ENCODE measurements at regions not wholly inside any gene's neighbourhood (a gene's known extent, or its start where the extent isn't known, plus 50 kb on each side); places are given as distances from the start of the nearest gene placed in this dataset.
"Not testable (repeated sequence)": the region's sequence is repeated elsewhere in the genome, so short reads cannot be mapped to it uniquely, and the experiment has no call there.

DNA sequence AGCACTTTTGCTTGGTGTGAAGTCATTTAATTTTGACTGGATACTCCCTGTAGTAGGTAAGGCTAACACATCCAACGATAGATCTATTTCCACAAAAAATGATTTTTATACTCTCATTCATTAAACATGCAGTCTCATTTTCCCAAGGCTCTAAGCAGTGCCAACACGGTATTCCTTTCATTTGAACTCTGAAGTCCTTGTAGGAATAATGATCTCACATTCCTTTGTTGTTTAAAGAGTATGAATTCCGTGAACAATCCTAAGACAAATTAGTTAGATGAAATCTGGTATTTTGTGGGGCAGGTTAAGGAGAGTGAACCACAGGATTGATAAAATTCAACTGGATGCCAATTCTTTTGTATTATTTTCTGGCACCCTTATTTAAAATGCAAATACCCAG, 66.6 kb downstream of the LACC1 start:
- Mint-ChIP-seq H3K4me3 (no peak overlapping the region), H3K4me1 (no peaks in the 10 kb centered on the region), H3K9me3 (peaks cover 4% of the 10 kb centered on the region), H3K27ac (no peak overlapping the region), H3K27me3 (peaks cover 3% of the 10 kb centered on the region), H3K36me3 (no peaks in the 10 kb centered on the region)
- no peak for DNase-seq

DNA sequence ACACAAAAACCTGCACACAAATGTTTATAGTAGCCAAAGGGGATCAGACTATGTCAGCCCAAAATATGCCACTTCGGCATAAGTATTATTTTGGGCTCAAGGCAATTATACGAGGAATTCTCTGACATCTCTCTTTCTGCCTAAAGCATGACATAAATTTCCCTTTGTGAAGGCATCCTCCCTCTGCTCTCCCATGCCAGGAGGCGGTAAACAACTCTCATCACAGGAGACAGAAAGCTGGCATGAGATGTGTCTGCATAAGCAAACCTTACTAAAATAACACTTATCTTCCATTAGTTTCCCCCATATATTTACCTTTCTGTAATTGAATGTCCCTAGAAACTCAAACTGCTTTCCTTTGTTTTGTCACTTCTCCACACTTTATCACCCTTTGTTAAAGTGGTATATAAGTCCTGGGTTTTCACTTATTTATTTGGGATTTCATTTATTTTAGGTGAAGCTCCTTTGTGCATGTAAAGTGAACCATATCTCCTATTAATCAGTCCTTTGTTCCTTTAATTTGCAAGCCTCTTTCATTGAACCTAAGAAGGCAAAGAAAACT, 68.3 kb downstream of the LACC1 start:
- Mint-ChIP-seq H3K27me3 (no peaks in the 10 kb centered on the region), H3K27ac (no peak overlapping the region), H3K36me3 (no peaks in the 10 kb centered on the region), H3K4me3 (no peak overlapping the region), H3K4me1 (no peaks in the 10 kb centered on the region), H3K9me3 (peaks cover 4% of the 10 kb centered on the region)
- DNase-seq: no peak

DNA sequence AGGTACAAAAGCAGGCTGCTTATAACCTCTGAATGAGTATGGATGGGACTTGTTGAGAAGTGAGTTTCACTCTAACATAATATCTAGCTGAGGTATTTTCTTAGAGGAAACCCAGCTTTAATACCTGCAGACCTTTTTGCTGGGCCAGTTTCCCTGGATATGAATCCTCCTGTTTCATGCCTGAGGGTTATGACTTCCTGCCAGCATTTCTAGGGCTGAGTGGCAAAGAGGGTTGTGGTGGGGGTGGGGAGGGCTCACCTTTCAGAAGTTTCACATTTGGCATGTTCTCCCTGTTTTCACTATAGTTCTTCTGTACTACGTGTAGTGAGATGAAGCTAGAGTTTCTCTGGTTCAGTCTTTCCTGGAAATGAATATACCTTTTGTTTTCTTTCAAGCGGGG, 73.7 kb downstream of the LACC1 start:
- no peak for DNase-seq
- Mint-ChIP-seq H3K9me3 (peaks cover 2% of the 10 kb centered on the region), H3K4me1 (no peaks in the 10 kb centered on the region), H3K36me3 (no peaks in the 10 kb centered on the region), H3K27me3 (peaks cover 7% of the 10 kb centered on the region), H3K4me3 (no peak overlapping the region), H3K27ac (no peak overlapping the region)

DNA sequence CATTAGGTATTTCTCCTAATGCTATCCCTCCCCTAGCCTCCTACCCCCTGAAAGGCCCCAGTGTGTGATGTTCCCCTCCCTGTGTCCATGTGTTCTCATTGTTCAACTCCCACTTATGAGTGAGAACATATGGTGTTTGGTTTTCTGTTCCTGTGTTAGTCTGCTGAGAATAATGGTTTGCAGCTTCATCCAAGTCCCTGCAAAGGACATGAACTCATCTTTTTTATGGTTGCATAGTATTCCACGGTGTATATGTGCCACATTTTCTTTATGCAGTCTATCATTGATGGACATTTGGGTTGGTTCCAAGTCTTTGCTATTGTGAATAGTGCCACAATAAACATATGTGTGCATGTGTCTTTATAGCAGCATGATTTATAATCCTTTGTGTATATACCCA, 77.3 kb downstream of the LACC1 start:
- H3K4me3 Mint-ChIP-seq, H3K4me1 Mint-ChIP-seq, H3K9me3 Mint-ChIP-seq, H3K36me3 Mint-ChIP-seq, DNase-seq, H3K27ac Mint-ChIP-seq: not testable (repeated sequence)
- H3K27me3 Mint-ChIP-seq: peaks cover 10% of the 10 kb centered on the region

DNA sequence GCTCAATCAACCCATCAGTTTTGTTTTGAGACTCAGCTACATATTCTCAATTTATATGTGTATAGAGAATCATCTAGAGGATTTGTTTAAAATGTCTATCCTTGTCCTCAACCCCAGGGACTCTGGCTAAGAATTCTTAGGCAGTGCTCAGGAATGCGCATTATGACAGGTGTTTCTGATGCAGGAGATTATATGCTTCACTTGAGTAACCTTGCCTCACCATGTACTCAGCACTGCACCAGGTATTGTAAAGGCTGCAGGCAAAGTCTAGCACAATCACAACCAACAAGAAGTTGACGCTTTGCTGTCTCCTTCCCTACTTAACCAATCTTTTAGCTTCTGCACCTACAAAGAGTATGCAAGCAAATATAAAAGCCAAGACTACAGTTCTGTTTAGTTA, 79.6 kb downstream of the LACC1 start:
- no peak for DNase-seq

DNA sequence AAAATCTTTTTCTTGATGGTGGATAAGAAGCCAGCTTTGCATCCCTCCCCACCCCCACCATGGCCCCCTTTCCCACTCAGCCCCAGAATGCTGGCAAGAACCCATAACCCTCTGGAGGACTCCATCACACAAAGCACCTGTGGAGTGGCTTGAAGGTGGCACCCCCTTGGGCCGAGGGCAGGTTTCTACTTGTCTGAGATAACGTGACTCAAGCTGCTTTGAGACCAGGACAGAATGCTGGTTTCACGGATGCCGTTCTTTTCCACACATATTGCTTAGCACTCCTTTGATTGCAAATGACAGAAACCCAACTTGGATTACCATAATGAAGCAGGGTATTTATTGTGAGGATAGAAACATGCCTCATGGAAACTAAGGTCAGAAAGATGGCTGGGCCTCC, 82.2 kb downstream of the LACC1 start:
- H3K4me1 Mint-ChIP-seq: no peaks in the 10 kb centered on the region
- no peak overlapping the region for H3K27ac Mint-ChIP-seq
- DNase-seq: no peak
- no peaks in the 10 kb centered on the region for H3K36me3 Mint-ChIP-seq
- H3K4me3 Mint-ChIP-seq: no peak overlapping the region
- H3K27me3 Mint-ChIP-seq: peaks cover 6% of the 10 kb centered on the region
- H3K9me3 Mint-ChIP-seq: no peaks in the 10 kb centered on the region

More for the DNA sequence above, 79.6 kb downstream of the LACC1 start:
- H3K27me3 Mint-ChIP-seq: peaks cover 8% of the 10 kb centered on the region
- H3K4me1 Mint-ChIP-seq: no peaks in the 10 kb centered on the region
- H3K27ac Mint-ChIP-seq: no peak overlapping the region
- H3K9me3 Mint-ChIP-seq: no peaks in the 10 kb centered on the region
- no peak overlapping the region for H3K4me3 Mint-ChIP-seq
- H3K36me3 Mint-ChIP-seq: no peaks in the 10 kb centered on the region

DNA sequence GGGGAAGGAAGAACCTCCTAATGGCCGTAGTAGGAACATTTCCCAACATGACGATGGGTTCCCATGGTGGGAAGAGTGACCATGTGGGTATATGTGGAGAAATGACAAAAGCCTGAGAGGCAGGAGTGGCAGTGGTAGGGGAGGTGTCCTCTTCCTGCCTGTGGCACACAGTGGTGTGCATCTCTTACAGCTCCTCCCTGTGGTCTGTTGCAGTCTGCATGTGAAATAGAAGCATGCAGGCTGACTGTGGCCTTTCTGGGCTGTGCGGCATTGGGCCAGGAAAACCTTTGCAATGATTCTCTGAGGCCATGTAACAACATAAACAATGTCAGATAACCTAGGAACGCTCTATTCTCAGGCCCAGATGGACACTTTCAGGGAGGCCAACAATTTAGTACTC, 84.0 kb downstream of the LACC1 start:
- H3K36me3 Mint-ChIP-seq: no peaks in the 10 kb centered on the region
- no peaks in the 10 kb centered on the region for H3K4me1 Mint-ChIP-seq
- no peak overlapping the region for H3K4me3 Mint-ChIP-seq
- no peaks in the 10 kb centered on the region for H3K27me3 Mint-ChIP-seq
- no peak for DNase-seq
- no peaks in the 10 kb centered on the region for H3K9me3 Mint-ChIP-seq
- H3K27ac Mint-ChIP-seq: no peak overlapping the region

DNA sequence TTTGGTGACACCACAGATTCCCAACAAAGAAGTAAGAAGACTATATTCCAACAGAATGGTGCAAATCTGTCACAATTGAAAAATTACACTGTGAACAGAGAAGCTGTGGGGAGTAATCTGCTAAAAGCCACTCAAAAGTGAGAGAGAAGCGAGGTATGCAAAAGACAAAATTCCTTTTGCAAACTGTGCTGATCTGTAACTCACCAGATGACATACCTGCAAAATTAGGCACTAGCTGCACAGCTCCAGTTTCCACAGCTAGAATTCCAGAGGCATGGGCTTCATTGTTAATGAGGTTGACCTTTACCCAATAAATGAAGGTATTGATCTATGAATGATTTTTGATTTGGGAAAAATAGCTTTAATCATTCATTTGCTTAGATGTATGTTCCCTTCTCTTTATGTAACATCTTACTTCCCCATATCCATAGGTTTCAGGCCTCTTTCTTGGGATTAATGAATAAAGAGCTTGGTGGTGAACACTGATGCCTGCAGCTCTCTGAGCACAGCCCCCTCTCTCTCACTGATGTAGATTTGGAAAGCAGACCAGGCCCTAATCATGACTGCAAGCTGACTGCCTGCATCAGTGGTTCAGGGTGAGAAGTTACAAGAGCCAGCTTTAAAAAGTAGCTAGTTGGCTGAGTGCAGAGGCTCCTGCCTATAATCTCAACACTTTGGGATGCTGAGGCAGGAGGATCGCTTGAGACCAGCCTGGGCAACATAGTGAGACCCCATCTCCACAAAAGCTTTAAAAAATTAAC, 85.2 kb downstream of the LACC1 start:
- H3K27me3 Mint-ChIP-seq: no peaks in the 10 kb centered on the region
- H3K4me3 Mint-ChIP-seq: no peak overlapping the region
- H3K27ac Mint-ChIP-seq: no peak overlapping the region
- no peaks in the 10 kb centered on the region for H3K4me1 Mint-ChIP-seq
- no peaks in the 10 kb centered on the region for H3K9me3 Mint-ChIP-seq
- H3K36me3 Mint-ChIP-seq: no peaks in the 10 kb centered on the region
- no peak for DNase-seq

DNA sequence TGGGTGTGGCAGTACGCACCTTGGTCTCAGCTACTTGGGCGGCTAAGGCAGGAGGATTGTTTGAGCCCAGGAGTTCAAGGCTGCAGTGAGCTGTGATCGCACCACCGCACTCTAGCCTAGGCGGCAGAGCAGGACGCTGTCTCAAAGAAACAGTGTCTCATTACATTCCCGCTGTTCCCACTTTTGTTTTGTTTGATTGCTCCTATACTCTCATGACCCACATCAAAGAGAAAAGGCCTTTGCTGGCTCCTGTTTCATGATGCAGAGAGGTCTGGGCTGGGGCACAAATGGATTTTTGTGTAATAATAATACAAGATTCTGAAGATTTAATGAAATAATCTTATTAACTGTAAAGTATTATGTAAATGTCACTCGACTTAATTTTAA, 85.7 kb downstream of the LACC1 start:
- no peaks in the 10 kb centered on the region for H3K4me1 Mint-ChIP-seq

DNA sequence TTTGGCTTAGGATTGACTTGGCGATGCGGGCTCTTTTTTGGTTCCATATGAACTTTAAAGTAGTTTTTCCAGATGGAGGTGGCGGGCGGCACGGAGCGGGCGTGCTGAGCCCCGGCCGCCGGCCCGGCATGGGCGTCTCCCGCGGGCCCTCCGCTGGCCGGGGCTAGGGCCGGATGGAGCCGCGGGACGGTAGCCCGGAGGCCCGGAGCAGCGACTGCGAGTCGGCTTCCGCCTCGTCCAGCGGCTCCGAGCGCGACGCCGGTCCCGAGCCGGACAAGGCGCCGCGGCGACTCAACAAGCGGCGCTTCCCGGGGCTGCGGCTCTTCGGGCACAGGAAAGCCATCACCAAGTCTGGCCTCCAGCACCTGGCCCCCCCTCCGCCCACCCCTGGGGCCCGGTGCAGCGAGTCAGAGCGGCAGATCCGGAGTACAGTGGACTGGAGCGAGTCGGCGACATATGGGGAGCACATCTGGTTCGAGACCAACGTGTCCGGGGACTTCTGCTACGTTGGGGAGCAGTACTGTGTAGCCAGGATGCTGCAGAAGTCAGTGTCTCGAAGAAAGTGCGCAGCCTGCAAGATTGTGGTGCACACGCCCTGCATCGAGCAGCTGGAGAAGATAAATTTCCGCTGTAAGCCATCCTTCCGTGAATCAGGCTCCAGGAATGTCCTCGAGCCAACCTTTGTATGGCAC, 88.7 kb downstream of the LACC1 start:
- DNase-seq, H3K36me3 Mint-ChIP-seq, H3K27me3 Mint-ChIP-seq, H3K27ac Mint-ChIP-seq, H3K9me3 Mint-ChIP-seq, H3K4me3 Mint-ChIP-seq, H3K4me1 Mint-ChIP-seq: not testable (repeated sequence)

More for the DNA sequence above, 85.7 kb downstream of the LACC1 start:
- no peaks in the 10 kb centered on the region for H3K27me3 Mint-ChIP-seq
- H3K4me3 Mint-ChIP-seq: no peak overlapping the region
- H3K9me3 Mint-ChIP-seq: no peaks in the 10 kb centered on the region
- DNase-seq: no peak
- no peaks in the 10 kb centered on the region for H3K36me3 Mint-ChIP-seq
- H3K27ac Mint-ChIP-seq: no peak overlapping the region

DNA sequence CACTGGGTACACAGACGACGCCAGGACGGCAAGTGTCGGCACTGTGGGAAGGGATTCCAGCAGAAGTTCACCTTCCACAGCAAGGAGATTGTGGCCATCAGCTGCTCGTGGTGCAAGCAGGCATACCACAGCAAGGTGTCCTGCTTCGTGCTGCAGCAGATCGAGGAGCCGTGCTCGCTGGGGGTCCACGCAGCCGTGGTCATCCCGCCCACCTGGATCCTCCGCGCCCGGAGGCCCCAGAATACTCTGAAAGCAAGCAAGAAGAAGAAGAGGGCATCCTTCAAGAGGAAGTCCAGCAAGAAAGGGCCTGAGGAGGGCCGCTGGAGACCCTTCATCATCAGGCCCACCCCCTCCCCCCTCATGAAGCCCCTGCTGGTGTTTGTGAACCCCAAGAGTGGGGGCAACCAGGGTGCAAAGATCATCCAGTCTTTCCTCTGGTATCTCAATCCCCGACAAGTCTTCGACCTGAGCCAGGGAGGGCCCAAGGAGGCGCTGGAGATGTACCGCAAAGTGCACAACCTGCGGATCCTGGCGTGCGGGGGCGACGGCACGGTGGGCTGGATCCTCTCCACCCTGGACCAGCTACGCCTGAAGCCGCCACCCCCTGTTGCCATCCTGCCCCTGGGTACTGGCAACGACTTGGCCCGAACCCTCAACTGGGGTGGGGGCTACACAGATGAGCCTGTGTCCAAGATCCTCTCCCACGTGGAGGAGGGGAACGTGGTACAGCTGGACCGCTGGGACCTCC, 89.4 kb downstream of the LACC1 start:
- not testable (repeated sequence) for H3K27ac Mint-ChIP-seq, H3K9me3 Mint-ChIP-seq, H3K36me3 Mint-ChIP-seq, H3K27me3 Mint-ChIP-seq, DNase-seq, H3K4me1 Mint-ChIP-seq, H3K4me3 Mint-ChIP-seq

DNA sequence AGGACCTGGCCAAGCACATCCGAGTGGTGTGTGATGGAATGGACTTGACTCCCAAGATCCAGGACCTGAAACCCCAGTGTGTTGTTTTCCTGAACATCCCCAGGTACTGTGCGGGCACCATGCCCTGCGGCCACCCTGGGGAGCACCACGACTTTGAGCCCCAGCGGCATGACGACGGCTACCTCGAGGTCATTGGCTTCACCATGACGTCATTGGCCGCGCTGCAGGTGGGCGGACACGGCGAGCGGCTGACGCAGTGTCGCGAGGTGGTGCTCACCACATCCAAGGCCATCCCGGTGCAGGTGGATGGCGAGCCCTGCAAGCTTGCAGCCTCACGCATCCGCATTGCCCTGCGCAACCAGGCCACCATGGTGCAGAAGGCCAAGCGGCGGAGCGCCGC, 90.2 kb downstream of the LACC1 start:
- H3K27ac Mint-ChIP-seq, H3K4me3 Mint-ChIP-seq, H3K4me1 Mint-ChIP-seq, H3K9me3 Mint-ChIP-seq, H3K27me3 Mint-ChIP-seq, DNase-seq, H3K36me3 Mint-ChIP-seq: not testable (repeated sequence)

DNA sequence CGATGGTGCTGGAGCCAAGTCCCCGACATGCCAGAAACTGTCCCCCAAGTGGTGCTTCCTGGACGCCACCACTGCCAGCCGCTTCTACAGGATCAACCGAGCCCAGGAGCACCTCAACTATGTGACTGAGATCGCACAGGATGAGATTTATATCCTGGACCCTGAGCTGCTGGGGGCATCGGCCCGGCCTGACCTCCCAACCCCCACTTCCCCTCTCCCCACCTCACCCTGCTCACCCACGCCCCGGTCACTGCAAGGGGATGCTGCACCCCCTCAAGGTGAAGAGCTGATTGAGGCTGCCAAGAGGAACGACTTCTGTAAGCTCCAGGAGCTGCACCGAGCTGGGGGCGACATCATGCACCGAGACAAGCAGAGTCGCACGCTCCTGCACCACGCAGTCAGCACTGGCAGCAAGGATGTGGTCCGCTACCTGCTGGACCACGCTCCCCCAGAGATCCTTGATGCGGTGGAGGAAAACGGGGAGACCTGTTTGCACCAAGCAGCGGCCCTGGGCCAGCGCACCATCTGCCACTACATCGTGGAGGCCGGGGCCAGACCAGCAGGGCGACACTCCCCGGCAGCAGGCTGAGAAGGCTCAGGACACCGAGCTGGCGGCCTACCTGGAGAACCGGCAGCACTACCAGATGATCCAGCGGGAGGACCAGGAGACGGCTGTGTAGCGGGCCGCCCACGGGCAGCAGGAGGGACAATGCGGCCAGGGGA, 91.0 kb downstream of the LACC1 start:
- not testable (repeated sequence) for H3K36me3 Mint-ChIP-seq, H3K9me3 Mint-ChIP-seq, DNase-seq, H3K4me3 Mint-ChIP-seq, H3K27me3 Mint-ChIP-seq, H3K27ac Mint-ChIP-seq, H3K4me1 Mint-ChIP-seq

DNA sequence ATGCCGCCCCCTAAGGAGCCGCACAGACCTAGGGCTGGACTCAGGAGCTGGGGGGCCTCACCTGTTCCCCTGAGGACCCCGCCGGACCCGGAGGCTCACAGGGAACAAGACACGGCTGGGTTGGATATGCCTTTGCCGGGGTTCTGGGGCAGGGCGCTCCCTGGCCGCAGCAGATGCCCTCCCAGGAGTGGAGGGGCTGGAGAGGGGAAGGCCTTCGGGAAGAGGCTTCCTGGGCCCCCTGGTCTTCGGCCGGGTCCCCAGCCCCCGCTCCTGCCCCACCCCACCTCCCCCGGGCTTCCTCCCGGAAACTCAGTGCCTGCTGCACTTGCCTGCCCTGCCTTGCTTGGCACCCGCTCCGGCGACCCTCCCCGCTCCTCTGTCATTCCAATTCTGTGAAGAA, 91.6 kb downstream of the LACC1 start:
- H3K4me3 Mint-ChIP-seq, H3K4me1 Mint-ChIP-seq, H3K27me3 Mint-ChIP-seq, H3K27ac Mint-ChIP-seq, H3K36me3 Mint-ChIP-seq, DNase-seq, H3K9me3 Mint-ChIP-seq: not testable (repeated sequence)

DNA sequence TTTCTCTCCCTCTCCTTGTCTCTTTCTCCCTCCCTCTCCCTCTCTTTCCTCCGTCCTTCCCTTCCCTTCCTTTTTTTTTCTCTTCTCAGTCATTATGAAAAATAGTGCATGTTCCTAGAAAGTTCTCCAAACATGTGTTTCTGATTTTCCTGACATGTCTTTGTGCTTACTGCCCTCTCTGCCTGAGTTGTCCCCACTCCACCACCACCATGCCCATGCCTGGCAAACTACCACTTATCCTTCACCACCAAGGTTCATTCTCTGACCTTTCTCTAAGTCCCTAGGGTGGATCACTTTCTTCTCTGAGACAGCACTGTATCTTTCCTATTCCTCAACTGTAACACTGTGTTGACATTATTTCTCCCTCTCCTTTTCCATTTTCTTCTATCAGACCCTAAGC, 98.2 kb downstream of the LACC1 start:
- peaks cover 3% of the 10 kb centered on the region for H3K9me3 Mint-ChIP-seq
- H3K36me3 Mint-ChIP-seq: peaks cover 2% of the 10 kb centered on the region
- no peaks in the 10 kb centered on the region for H3K4me1 Mint-ChIP-seq
- H3K27me3 Mint-ChIP-seq: peaks cover 22% of the 10 kb centered on the region
- no peak overlapping the region for H3K27ac Mint-ChIP-seq
- no peak overlapping the region for H3K4me3 Mint-ChIP-seq
- DNase-seq: no peak

Data from activated naive CD8-positive, alpha-beta T cell treated with anti-CD3 and anti-CD28 coated beads for 36 hours (primary cell).